HG02759 (cell line): ENCODE measurements at regions not wholly inside any gene's neighbourhood (a gene's known extent, or its start where the extent isn't known, plus 50 kb on each side); places are given as distances from the start of the nearest gene placed in this dataset.

Source experiments
- ATAC-seq: cut with Tn5 transposase; IDR thresholded peaks from one replicate; pipeline ENCODE4 v1.9.1; 2021; ENCODE audit warnings: mild to moderate bottlenecking, moderate library complexity; ENCODE audit not compliant: unreplicated experiment

DNA sequence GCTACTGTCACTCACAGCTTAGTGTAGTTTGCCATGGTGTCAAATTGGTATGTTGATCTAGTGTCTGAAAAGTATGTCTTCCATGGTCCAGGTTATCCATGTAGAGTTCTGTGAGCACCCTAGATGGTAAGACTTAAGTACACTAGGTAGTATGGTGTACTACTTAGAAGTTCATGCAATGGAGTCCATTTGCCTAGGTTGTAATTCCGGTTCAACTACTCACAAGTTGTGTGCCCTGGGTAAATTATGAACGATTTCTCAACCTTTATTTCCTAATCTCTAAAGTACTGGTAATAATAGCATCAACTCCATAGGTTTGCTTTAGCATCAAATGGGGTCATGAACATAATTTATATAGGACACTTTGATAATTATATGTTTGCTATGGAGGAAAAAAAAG, 666.2 kb upstream of the CELF2 start:
- no peak for ATAC-seq

DNA sequence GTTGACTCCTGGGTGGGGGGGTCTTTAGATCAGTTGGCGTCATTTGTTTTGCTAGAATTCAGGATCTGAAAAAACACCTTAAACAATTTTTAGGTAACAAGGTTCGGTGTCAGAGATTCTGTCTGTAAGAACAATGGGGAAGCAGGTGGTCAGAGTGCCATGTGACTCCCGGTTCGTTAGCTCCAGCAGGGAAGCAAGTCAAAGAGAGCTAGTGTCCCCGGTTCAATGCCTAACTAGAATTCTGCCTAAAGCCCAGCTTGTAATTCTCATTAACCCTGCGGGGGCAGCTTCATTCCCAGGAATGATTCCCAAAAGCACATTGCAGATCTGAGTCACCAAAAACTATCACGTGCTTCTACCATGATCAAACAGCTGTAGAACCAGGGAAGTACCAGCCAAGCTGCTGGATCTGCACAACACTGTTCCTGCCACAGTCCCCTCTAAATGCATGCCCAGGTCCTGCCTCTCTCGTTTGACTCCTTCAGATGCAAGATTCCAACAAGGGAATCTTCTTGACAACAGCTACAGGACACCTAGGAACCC, 664.3 kb upstream of the CELF2 start:
- no peak for ATAC-seq

- ATAC-seq, result no peak
Measured at GRCh38 chr10:10359263-10359662, 658.4 kb upstream of the CELF2 start.

DNA sequence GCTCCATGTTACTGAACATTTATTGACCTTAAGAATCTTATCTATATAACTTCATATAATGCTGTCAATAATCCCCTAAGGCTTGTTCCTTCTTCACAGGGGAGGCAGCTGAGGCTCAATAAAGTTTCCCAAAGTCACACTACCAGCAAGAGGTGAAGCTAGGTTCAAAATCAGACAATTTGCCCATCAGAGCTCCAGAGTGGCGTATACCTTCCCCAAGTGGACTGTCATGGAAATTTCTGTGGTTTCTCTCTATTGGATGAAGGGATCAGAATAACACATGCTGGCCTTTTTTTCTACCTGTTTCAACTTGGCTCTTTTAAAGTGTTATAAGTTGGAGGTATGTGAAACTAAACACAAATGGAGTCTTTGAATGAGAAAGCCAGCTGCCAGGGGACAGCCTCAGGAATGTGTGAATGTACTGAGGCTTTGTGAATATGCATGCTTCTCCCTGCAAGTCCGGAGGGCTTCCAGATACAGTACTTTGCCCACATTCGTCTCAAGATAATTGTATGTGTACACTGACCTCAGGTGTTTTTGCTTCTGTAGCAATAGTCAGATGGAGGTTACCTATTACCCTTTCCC, 656.3 kb upstream of the CELF2 start:
- ATAC-seq, result no peak

DNA sequence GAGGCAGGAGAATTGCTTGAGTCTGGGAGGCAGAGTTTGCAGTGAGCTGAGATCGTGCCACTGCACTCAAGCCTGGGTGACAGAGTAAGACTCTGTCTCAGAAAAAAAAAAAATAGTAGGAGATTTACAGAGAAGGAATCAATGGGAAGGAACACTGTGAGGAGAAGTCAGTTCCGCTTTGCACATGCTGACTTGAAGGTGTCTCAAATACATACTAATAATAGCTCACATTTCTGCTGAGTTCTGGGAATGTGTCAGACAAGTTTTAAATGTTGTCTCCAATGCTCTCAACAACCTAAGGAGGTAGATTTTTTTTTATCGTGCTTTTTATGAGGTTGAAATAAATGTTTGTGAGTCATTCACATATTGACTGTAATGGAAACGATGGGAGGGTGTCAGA, 654.9 kb upstream of the CELF2 start:
- ATAC-seq, result no peak

DNA sequence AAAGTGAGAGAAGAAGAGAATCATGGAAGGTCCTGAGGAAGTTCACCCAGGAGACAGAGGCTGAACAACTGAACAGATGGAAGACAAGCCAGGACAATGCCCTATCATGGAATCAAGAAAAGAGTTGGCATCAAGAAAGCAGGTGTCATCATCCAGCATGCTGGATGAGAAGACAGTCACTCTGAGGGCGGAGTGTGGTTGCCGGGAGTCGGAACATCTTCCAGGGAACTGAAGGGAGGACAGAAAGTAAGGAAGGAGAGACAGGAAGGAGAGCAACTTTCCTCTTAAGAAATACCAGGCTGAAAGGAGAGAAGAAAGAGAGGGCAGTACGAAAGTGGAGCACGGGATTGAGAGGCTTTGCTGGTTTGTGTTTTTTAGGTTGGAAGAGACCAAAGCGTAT, 654.5 kb upstream of the CELF2 start:
- ATAC-seq, result no peak

DNA sequence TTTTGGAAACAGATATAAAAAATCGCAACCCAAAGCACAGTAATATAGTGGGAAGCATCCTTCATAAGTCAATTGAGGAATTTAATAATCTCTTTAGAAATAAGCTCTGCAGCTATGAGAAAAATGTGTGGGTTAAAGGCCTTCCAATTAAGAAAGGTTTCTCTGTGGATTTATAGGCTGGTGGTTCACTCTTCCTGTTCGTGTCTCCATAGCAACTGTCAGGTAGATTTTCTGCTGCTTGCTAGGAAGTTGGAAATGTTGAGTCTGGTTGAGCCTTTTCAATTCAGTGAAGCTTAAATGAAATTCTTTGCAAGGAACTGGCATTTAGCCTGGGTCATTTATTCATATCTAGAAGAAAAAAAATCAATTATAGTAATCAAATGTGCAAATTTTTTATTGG, 652.8 kb upstream of the CELF2 start:
- ATAC-seq, result no peak

GRCh38 chr10:10365676-10366075, 652.0 kb upstream of the CELF2 start:
- ATAC-seq, result no peak

- ATAC-seq, result no peak
Measured at GRCh38 chr10:10366836-10367235, 650.8 kb upstream of the CELF2 start.

DNA sequence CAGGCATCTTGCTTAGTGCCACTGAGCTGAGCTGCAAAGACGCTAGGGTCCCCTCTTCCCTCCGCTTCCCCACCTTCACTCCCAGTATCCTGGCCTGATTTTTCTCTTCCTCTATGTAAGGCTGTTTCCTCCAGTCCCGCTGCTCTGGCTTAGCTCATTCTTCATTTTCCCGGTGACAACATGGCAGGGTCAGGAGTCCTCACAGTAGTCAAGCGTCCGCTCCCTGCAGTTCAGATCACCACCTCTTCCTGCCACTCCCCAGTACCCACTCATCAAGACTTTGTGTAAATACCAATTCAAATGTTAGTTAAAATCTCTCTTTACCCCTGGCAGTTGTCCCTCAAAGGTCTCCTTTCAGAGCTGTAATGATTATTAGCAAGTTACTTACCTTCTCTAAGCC, 650.4 kb upstream of the CELF2 start:
- no peak for ATAC-seq

GRCh38 chr10:10368951-10369576, 648.6 kb upstream of the CELF2 start:
- no peak for ATAC-seq

DNA sequence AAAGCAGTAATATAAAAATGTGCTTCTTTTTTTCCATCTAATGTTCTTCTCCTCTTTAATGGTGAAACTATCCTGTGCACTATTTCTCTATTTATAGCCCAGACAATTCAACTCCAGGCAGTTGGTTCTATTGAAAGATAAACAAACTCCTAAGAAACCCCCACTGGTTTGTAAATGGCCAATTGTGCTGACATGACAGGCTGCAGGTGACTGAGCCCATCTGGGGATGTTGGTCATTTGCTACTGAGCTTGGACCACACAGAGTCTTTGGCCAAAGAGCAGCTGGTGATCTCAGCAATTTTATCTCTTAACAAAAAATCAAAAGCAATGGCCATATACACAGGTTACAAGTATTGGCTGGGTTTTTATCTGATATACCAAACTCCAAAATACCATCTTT, 631.8 kb upstream of the CELF2 start:
- no peak for ATAC-seq

DNA sequence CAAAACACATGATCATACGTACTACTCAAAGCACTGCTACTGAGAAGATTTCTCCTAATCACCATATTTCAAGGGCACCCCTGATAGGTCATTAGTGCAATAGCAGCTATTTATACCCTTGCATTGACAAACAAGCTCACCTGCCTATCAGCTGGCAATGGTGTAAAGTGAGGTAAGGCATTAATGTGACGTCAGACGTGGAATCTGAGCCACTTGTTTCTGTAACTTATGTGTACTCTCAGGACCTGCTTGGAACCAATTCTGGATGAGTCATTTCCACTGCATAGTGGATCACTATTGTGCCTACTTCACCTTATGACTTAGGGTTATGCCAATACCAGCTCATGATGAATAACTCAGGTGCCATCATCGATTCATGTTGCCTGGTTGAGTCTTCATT, 628.5 kb upstream of the CELF2 start:
- ATAC-seq, result no peak

- no peak for ATAC-seq
Measured at GRCh38 chr10:10392511-10392910, 625.2 kb upstream of the CELF2 start.

DNA sequence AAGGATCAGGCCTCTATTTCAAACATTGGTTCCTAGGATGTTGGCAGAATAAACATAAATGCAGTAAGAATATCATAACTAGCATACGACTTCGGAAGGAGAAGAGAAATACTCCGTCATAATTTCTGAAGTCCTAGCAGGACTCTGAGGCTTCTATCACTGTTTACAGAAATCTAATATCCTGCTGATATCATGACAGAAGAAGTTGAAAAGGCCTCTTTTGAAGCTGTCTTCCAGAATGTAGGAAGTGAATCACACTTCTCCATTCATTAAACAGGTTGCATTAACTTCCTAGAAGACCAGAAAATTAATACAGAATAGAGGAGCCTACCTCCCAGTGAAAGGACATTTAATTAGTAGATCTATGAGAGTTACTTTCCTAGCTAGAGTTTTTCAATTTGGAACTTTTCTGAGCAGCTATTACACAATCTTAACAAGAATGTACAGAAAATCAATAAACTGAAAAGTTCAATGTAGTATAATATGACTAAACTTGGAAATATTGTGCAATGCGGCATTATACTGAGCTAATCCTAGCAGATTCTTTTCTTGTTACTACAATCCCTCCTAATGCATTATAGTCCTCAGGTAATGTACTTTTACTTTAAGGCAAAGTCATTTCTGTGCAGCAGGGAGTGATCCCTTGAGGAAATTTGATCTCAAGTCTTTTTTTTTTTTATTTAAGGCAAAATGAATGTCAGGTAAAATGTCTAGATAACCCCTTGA, 622.6 kb upstream of the CELF2 start:
- ATAC-seq, result no peak

DNA sequence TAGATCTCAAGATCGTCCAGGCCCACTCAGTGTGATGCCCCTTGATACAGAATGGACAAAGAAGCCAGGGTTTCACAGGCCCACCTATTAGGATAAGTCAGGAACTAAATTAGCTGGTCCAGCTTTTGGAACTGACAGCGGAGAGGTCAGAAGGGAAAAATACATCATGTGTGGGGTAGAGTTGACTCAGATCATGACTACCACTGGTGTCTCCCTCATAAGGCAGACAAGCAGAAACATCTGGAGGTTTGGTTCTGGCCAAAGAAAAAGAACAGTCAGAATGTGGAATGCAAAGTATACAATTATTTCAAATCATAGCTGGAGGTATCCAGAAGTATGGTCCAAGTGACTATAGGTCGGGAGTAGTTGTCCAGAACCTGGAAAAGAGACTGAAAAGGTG, 621.1 kb upstream of the CELF2 start:
- ATAC-seq, result no peak

DNA sequence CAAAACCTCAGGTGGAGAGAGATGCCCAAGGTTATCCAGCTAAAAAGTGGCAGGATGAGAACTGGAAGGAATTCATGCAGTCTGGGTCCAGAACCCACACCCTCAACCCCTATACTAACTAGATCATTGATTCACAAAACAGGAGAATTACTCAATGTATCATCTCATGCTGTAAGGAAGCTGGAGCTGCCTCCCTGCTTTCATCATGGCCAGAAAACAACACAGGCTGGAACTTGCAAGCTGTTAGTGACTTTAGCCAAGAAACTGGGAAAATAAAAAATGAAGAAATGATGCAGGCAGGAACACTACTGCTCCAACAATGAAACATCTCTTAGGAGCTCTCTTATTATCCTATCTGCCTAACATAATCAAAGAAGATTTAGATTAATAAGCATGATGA, 619.8 kb upstream of the CELF2 start:
- no peak for ATAC-seq

GRCh38 chr10:10403762-10404161, 613.9 kb upstream of the CELF2 start:
- no peak for ATAC-seq

DNA sequence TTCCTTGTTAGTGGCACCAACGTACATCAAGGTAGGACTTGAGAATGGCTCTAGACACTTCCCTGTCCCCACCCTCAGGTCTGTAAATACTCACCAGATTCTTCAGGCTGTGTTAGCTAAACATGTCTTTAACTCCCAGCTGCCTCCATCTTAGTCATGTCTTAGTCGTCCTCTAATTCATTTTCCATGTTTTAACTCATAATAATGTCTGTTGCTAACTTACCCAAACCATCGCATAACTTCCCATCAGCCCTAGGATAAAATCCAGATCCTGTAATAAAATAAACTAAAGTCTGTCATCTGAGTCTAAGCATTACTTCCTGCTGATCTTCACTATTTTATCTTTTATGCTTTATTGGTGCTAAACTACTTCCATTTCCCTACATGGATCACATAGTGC, 600.0 kb upstream of the CELF2 start:
- ATAC-seq, result no peak

DNA sequence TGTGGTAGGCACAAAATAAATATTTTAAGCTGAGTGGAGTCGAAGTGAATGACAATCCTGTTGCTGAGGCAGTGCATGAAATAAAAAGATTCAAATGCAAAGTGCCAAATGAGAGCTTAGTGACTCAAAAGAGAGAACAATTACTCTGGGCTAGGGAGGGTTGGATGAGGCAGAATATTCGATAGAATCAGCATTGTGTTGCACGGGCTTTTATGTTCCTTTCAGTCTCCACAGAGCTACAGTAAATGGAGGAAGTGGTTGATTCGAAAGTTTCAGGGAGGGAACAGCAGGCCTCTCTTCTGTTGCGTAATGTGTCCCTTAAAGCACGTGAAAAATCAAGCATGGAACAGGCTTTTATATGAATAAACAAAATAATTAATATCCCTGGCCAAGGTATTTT, 599.3 kb upstream of the CELF2 start:
- ATAC-seq, result peak; percentile 85

- no peak for ATAC-seq
Measured at GRCh38 chr10:10421071-10421470, 596.6 kb upstream of the CELF2 start.

DNA sequence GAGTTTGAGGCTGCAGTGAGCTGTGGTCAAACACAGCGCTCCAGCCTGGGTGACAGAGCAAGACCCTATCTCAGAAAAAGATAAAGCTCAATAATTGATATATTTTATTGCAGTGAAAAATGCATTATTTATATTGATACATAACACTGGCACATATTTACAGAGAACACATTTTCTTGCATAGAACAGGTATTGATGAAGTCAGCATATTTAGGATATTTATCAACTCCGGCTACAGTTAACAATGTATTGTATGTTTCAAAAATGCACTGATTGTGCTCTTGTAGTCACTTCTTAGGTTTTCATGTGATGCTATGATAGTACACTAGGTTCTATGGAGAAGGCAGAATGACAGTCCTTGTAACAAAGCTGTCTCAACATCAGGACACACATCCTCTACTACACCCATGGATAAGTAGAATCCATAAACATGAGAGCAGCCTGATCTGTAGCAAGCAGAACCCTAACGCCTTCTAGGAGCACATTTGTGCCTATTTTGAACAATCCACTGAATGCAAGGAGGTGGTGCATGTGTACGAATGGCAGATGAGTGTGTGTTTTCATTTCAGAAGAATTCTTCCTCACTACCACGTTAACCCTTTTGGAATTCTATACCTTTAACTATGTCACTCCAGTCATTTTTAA, 586.1 kb upstream of the CELF2 start:
- ATAC-seq, result no peak
